Keratinocyte (primary cell): ENCODE measurements at regions not wholly inside any gene's neighbourhood (a gene's known extent, or its start where the extent isn't known, plus 50 kb on each side); places are given as distances from the start of the nearest gene placed in this dataset.

Source experiments
- DNase-seq: peaks from one replicate; pipeline ENCODE4 v3.0.0-alpha.2; 2011; ENCODE audit warnings: low read depth, missing footprints, low spot score
- FAIRE-seq: peaks from 2 replicates; lab custom pipeline; 2011; peaks lifted over from hg19 to GRCh38; lab: Jason Lieb, UNC
- H2AFZ ChIP-seq: 2 replicates; pipeline ENCODE4 v1.6.0; 2012; ENCODE audit warnings: low read length, control low read depth, inconsistent platforms; ENCODE audit not compliant: control insufficient read depth
- H3K27ac ChIP-seq: 2 replicates; pipeline ENCODE4 v1.5.1; 2011; ENCODE audit warnings: low read length; ENCODE audit not compliant: control insufficient read depth, insufficient read depth
- H3K27me3 ChIP-seq: 3 replicates; pipeline ENCODE4 v1.6.0; 2011; ENCODE audit warnings: low read length; ENCODE audit not compliant: control insufficient read depth, insufficient read depth; ENCODE audit errors: extremely low read depth
- H3K36me3 ChIP-seq, 2 experiments: 2 replicates in 1 of 2; 3 replicates in 1 of 2; pipeline ENCODE4 v1.5.1; 2011; ENCODE audit warnings: low read length in 2 of 2, mild to moderate bottlenecking in 1 of 2; ENCODE audit not compliant: control insufficient read depth in 2 of 2, insufficient read depth in 2 of 2; ENCODE audit errors: extremely low read depth in 1 of 2
- H3K4me1 ChIP-seq: 3 replicates; pipeline ENCODE4 v1.5.1; 2011; ENCODE audit warnings: low read length; ENCODE audit not compliant: control insufficient read depth, insufficient read depth; ENCODE audit errors: extremely low read depth
- H3K4me2 ChIP-seq: 3 replicates; pipeline ENCODE4 v1.6.0; 2011; ENCODE audit warnings: low read depth, low read length; ENCODE audit not compliant: control insufficient read depth, insufficient read depth; ENCODE audit errors: extremely low read depth
- H3K4me3 ChIP-seq, 3 experiments: fragments of 200-600 bp in 1 of 3; sonication (generic) in 1 of 3; 2 replicates in 2 of 3; 3 replicates in 1 of 3; pipeline ENCODE4 v1.5.1; 2011 to 2016; ENCODE audit warnings: low read length in 3 of 3, mild to moderate bottlenecking in 3 of 3, control low read depth in 2 of 3, inconsistent platforms in 1 of 3, low read depth in 1 of 3, mixed read lengths in 1 of 3, mixed run types in 1 of 3, moderate library complexity in 1 of 3; ENCODE audit not compliant: control insufficient read depth in 2 of 3, insufficient read depth in 2 of 3; ENCODE audit errors: extremely low read depth in 1 of 3
- H3K79me2 ChIP-seq: 2 replicates; pipeline ENCODE4 v1.6.0; 2012; ENCODE audit warnings: low read length; ENCODE audit not compliant: control insufficient read depth, insufficient read depth
- H3K9ac ChIP-seq: 3 replicates; pipeline ENCODE4 v1.6.0; 2011; ENCODE audit warnings: low read length; ENCODE audit not compliant: control insufficient read depth, insufficient read depth; ENCODE audit errors: extremely low read depth
- H3K9me1 ChIP-seq: 3 replicates; pipeline ENCODE4 v1.6.0; 2011; ENCODE audit warnings: low read length; ENCODE audit not compliant: control insufficient read depth, insufficient read depth; ENCODE audit errors: extremely low read depth
- H3K9me3 ChIP-seq: 2 replicates; pipeline ENCODE4 v1.5.1; 2012; ENCODE audit warnings: low read depth, low read length; ENCODE audit not compliant: control insufficient read depth
- H4K20me1 ChIP-seq: 3 replicates; pipeline ENCODE4 v1.6.0; 2011; ENCODE audit warnings: low read length; ENCODE audit not compliant: control insufficient read depth, insufficient read depth; ENCODE audit errors: extremely low read depth
- CTCF ChIP-seq, 3 experiments: IDR thresholded peaks in 1 of 3; conservative IDR thresholded peaks in 1 of 3; optimal IDR thresholded peaks in 1 of 3; 2 replicates in 2 of 3; 3 replicates in 1 of 3; pipeline versions ENCODE3 to v1.5.1; 2011; ENCODE audit warnings: low read length in 3 of 3, mild to moderate bottlenecking in 3 of 3, moderate library complexity in 2 of 3, control low read depth in 1 of 3, inconsistent platforms in 1 of 3; ENCODE audit not compliant: insufficient read depth in 2 of 3; ENCODE audit errors: extremely low read depth in 1 of 3
- EZH2 ChIP-seq: IDR thresholded peaks from one replicate; pipeline ENCODE4 v1.6.1; 2012; ENCODE audit warnings: inconsistent platforms, mild to moderate bottlenecking, low read length, moderate library complexity
- dilution Hi-C: fragments of 300-500 bp; cut with MboI; formaldehyde crosslinking; loops from one replicate; pipeline ENCODE4 v1.7.0; 2020; ENCODE audit warnings: low sequenced_read_pairs; ENCODE audit not compliant: extremely low pct_ligation_motif_present

GRCh38 chr18:1232867-1233266 is 328.2 kb downstream of the ADCYAP1 start:
- Histone ChIP-seq H3K9me1 (no peaks in the 10 kb centered on the region), H4K20me1 (no peaks in the 10 kb centered on the region), H3K4me3 (no peak overlapping the region), H2AFZ (no peak overlapping the region), H3K9me3 (no peaks in the 10 kb centered on the region), H3K27me3 (no peaks in the 10 kb centered on the region), H3K36me3 (no peaks in the 10 kb centered on the region), H3K79me2 (no peaks in the 10 kb centered on the region), H3K4me2 (no peak overlapping the region), H3K9ac (no peak overlapping the region), H3K4me1 (no peaks in the 10 kb centered on the region), H3K27ac (no peak overlapping the region)
- DNase-seq (no peak), FAIRE-seq (no peak)
- dilution Hi-C loops: no loop called here
- TF ChIP-seq CTCF (optimal IDR thresholded peaks at IDR 0.05 in 1 of 3, IDR thresholded peaks at IDR 0.05 in 1 of 3, conservative IDR thresholded peaks at IDR 0.05 in 1 of 3; ENCODE audit: extremely low read depth in 1 of 3, insufficient read depth in 2 of 3, low read length in 3 of 3) (no peak), EZH2 (no peak)

- TF ChIP-seq CTCF (optimal IDR thresholded peaks at IDR 0.05 in 1 of 3, IDR thresholded peaks at IDR 0.05 in 1 of 3, conservative IDR thresholded peaks at IDR 0.05 in 1 of 3; ENCODE audit: extremely low read depth in 1 of 3, insufficient read depth in 2 of 3, low read length in 3 of 3) (no peak), EZH2 (no peak)
- FAIRE-seq (no peak), DNase-seq (no peak)
- H3K4me3 ChIP-seq: no peak overlapping the region
- no peak overlapping the region for H3K4me2 ChIP-seq
- dilution Hi-C loops: no loop called here
- no peak overlapping the region for H2AFZ ChIP-seq
- no peaks in the 10 kb centered on the region for H3K27me3 ChIP-seq
- H3K9me1 ChIP-seq: no peaks in the 10 kb centered on the region
- no peaks in the 10 kb centered on the region for H4K20me1 ChIP-seq
- no peak overlapping the region for H3K27ac ChIP-seq
- no peaks in the 10 kb centered on the region for H3K79me2 ChIP-seq
- H3K9me3 ChIP-seq: no peaks in the 10 kb centered on the region
- H3K9ac ChIP-seq: no peak overlapping the region
- no peaks in the 10 kb centered on the region for H3K4me1 ChIP-seq
- no peaks in the 10 kb centered on the region for H3K36me3 ChIP-seq
Measured at GRCh38 chr18:1240701-1241100, 336.0 kb downstream of the ADCYAP1 start.
